Smooth muscle cell (in vitro differentiated cells): ENCODE measurements at regions not wholly inside any gene's neighbourhood (a gene's known extent, or its start where the extent isn't known, plus 50 kb on each side); places are given as distances from the start of the nearest gene placed in this dataset.
"Not testable (repeated sequence)": the region's sequence is repeated elsewhere in the genome, so short reads cannot be mapped to it uniquely, and the experiment has no call there.

Experiments used
- DNase-seq: peaks from one replicate; lab custom pipeline; 2025; ENCODE audit not compliant: unreplicated experiment; lab: John Stamatoyannopoulos, UW
- H2AFZ ChIP-seq: fragments of 200-600 bp; sonication (generic); 2 replicates; pipeline ENCODE4 v1.6.0; 2016; ENCODE audit warnings: antibody characterized with exemption, low read depth, mild to moderate bottlenecking
- H3F3A ChIP-seq: fragments of 200-600 bp; sonication (generic); 2 replicates; pipeline ENCODE4 v1.6.0; 2017; ENCODE audit warnings: antibody characterized with exemption, low read depth
- H3K27ac ChIP-seq: fragments of 200-600 bp; sonication (generic); 2 replicates; pipeline ENCODE4 v1.5.1; 2016; ENCODE audit warnings: low read depth, mild to moderate bottlenecking
- H3K27me3 ChIP-seq: fragments of 200-600 bp; sonication (generic); 2 replicates; pipeline ENCODE4 v1.6.1; 2016; ENCODE audit warnings: low read depth, mild to moderate bottlenecking
- H3K36me3 ChIP-seq: fragments of 200-600 bp; sonication (generic); 2 replicates; pipeline ENCODE4 v1.5.1; 2016; ENCODE audit warnings: low read depth
- H3K4me1 ChIP-seq: fragments of 200-600 bp; sonication (generic); 2 replicates; pipeline ENCODE4 v1.5.1; 2016; ENCODE audit warnings: low read depth
- H3K4me2 ChIP-seq: fragments of 200-600 bp; sonication (generic); 2 replicates; pipeline ENCODE4 v1.6.0; 2016; ENCODE audit warnings: mild to moderate bottlenecking
- H3K4me3 ChIP-seq: fragments of 200-600 bp; sonication (generic); 2 replicates; pipeline ENCODE4 v1.5.1; 2016; ENCODE audit warnings: mild to moderate bottlenecking
- H3K79me2 ChIP-seq: fragments of 200-600 bp; sonication (generic); 2 replicates; pipeline ENCODE4 v1.6.0; 2016; ENCODE audit warnings: low read depth, mild to moderate bottlenecking
- H3K9ac ChIP-seq: fragments of 200-600 bp; sonication (generic); 2 replicates; pipeline ENCODE4 v1.6.0; 2016; ENCODE audit warnings: low read depth
- H3K9me3 ChIP-seq: fragments of 200-600 bp; sonication (generic); replicated peaks from 2 replicates; pipeline ENCODE4 v1.5.1; 2016; ENCODE audit warnings: low read depth
- H4K20me1 ChIP-seq: fragments of 200-600 bp; sonication (generic); 2 replicates; pipeline ENCODE4 v1.6.0; 2016; ENCODE audit warnings: low read depth
- WGBS: methylation state at CpG from one replicate; pipeline ENCODE4 v1.1.7; 2016; ENCODE audit warnings: low lambda C conversion rate; 5-methylcytosine and 5-hydroxymethylcytosine counted together
- TF ChIP-seq, protein P1 (sequence below): fragments of 200-600 bp; sonication (generic); IDR thresholded peaks from 2 replicates; pipeline ENCODE4 v1.5.1; 2017; ENCODE audit warnings: borderline replicate concordance, mild to moderate bottlenecking, antibody characterized with exemption; ENCODE audit not compliant: insufficient read depth, poor library complexity, severe bottlenecking

DNA sequence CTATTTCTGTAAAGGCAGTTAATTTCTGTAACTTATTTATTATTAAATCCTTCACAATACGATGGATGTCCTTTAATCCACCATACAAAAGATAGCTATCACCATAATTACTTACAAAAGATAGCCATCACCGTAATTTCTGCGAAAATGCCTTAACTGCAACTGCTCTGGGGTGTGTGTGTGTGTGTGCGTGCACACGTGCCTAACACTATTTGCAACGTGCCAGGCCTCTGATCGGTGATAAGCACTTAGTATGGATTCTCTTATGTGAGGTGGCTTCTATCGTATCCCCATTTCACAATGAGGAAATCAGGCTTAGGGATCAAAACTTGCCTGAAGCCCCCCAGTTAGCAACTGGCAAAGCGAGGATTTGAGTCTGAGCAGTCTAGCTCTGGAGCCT, 67.1 kb upstream of the RBM24 start:
- Histone ChIP-seq H3K27ac (no peak overlapping the region), H3F3A (no peaks in the 10 kb centered on the region), H3K9me3 (no peaks in the 10 kb centered on the region), H3K79me2 (no peaks in the 10 kb centered on the region), H2AFZ (no peak overlapping the region), H3K4me3 (no peak overlapping the region), H3K27me3 (no peaks in the 10 kb centered on the region), H3K4me1 (peaks cover 7% of the 10 kb centered on the region), H3K36me3 (no peaks in the 10 kb centered on the region), H3K9ac (no peak overlapping the region), H4K20me1 (no peaks in the 10 kb centered on the region), H3K4me2 (no peak overlapping the region)
- TF ChIP-seq, protein P1, sequence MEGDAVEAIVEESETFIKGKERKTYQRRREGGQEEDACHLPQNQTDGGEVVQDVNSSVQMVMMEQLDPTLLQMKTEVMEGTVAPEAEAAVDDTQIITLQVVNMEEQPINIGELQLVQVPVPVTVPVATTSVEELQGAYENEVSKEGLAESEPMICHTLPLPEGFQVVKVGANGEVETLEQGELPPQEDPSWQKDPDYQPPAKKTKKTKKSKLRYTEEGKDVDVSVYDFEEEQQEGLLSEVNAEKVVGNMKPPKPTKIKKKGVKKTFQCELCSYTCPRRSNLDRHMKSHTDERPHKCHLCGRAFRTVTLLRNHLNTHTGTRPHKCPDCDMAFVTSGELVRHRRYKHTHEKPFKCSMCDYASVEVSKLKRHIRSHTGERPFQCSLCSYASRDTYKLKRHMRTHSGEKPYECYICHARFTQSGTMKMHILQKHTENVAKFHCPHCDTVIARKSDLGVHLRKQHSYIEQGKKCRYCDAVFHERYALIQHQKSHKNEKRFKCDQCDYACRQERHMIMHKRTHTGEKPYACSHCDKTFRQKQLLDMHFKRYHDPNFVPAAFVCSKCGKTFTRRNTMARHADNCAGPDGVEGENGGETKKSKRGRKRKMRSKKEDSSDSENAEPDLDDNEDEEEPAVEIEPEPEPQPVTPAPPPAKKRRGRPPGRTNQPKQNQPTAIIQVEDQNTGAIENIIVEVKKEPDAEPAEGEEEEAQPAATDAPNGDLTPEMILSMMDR: no peak
- DNase-seq: no peak
- 92% methylated on average over 9 of the region's 9 CpGs for whole genome bisulfite sequencing

DNA sequence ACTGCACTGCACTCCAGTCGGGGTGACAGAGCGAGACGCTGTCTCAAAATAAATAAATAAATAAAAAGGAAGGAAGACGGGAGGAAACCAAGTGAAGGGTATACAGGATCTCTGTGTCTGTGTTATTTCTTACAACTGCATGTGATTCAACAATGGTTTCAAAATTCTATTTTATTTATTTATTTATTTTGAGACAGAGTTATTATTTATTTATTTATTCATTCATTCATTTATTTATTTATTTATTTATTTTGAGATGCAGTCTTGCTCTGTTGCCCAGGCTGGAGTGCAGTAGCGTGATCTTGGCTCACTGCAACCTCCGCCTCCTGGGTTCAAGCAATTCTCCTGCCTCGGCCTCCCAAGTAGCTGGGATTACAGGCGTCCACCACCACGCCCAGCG, 64.2 kb upstream of the RBM24 start:
- not testable (repeated sequence) for H3K4me3 ChIP-seq, H3K27me3 ChIP-seq, H3F3A ChIP-seq, DNase-seq, H3K9ac ChIP-seq, H3K4me2 ChIP-seq, H4K20me1 ChIP-seq, H2AFZ ChIP-seq, H3K36me3 ChIP-seq, H3K27ac ChIP-seq, H3K9me3 ChIP-seq, H3K4me1 ChIP-seq, H3K79me2 ChIP-seq
- WGBS: 92% methylated on average over 10 of the region's 10 CpGs

DNA sequence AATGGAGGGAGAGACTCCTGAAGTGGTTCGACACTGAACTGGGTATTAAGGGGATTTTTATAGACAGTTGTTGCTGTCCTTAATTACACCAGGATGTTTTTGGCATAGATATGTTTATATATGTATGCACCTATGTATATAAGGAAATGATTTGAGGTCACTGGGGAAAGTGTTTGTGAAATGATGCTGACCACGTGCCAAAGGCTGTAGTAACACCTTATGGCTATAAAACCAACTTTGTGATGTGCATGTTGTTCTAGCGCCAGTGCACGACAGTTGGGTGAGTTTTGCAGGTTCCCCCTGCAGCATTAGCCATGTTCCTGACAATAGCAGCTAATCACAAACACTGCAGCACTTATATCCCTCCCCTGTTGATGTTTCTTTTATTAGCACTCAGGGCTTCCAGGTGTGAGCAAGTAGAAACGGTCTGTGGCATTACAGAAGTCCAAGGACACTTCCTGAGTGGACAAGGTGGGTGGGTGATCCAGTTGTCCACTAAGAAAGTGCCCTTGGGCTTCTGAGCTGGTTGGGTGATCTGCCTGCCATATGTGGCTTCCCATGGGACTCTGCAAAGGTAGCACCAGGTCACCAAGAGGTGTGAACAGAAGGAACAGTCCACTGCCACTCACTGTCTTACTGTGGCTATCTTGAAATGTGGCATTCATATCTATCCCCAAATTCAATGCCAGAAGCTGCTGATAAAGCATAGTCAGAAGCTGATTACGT, 63.0 kb upstream of the RBM24 start:
- 88% methylated on average over 6 of the region's 6 CpGs for WGBS
- no peaks in the 10 kb centered on the region for H3K27me3 ChIP-seq
- H3K9ac ChIP-seq: no peak overlapping the region
- no peaks in the 10 kb centered on the region for H3F3A ChIP-seq
- no peaks in the 10 kb centered on the region for H3K9me3 ChIP-seq
- DNase-seq: no peak
- H3K4me1 ChIP-seq: no peaks in the 10 kb centered on the region
- H4K20me1 ChIP-seq: no peaks in the 10 kb centered on the region
- no peaks in the 10 kb centered on the region for H3K79me2 ChIP-seq
- H3K4me2 ChIP-seq: no peak overlapping the region
- TF ChIP-seq, protein P1: no peak
- H3K36me3 ChIP-seq: no peaks in the 10 kb centered on the region
- H3K4me3 ChIP-seq: no peak overlapping the region
- H3K27ac ChIP-seq: no peak overlapping the region
- H2AFZ ChIP-seq: no peak overlapping the region

DNA sequence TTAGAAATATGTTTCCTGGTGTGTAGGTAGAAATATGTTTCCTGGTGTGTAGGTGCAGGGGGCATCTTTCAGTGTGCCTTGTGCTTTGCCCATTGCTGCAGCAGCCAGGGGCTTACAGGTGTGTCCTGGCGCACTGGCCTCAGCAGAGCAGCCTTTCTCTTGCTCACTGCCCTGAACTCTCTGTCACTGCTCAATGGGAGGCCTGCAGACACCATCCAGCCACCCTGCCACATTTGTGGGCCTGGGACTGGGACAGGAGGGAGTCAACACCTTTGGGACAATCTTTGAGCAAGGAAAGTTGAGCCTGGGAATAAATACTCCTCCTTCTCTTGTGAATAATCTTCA, 62.4 kb upstream of the RBM24 start:
- no peaks in the 10 kb centered on the region for H3K27me3 ChIP-seq
- DNase-seq: no peak
- no peaks in the 10 kb centered on the region for H3F3A ChIP-seq
- no peaks in the 10 kb centered on the region for H3K79me2 ChIP-seq
- no peak overlapping the region for H3K9ac ChIP-seq
- no peaks in the 10 kb centered on the region for H3K4me1 ChIP-seq
- H2AFZ ChIP-seq: no peak overlapping the region
- no peaks in the 10 kb centered on the region for H4K20me1 ChIP-seq
- no peaks in the 10 kb centered on the region for H3K9me3 ChIP-seq
- no peak overlapping the region for H3K27ac ChIP-seq
- 87% methylated on average over 1 of the region's 1 CpG for WGBS
- no peak overlapping the region for H3K4me2 ChIP-seq
- H3K4me3 ChIP-seq: no peak overlapping the region
- TF ChIP-seq, protein P1: no peak
- H3K36me3 ChIP-seq: no peaks in the 10 kb centered on the region
